HUDEP-2 (cell line): ENCODE measurements at regions not wholly inside any gene's neighbourhood (a gene's known extent, or its start where the extent isn't known, plus 50 kb on each side); places are given as distances from the start of the nearest gene placed in this dataset.

Experiments
- DNase-seq, 76 experiments: peaks; one replicate each; lab custom pipeline; 2025; ENCODE audit not compliant: unreplicated experiment in 76 of 76; lab: John Stamatoyannopoulos, UW

- no peak for DNase-seq
Observed at GRCh38 chr5:5665225-5666075, 243.0 kb downstream of the ICE1 start.

GRCh38 chr5:5658889-5659465 is 236.5 kb downstream of the ICE1 start:
- DNase-seq = no peak

- no peak for DNase-seq
Observed at GRCh38 chr5:5658226-5658625, 235.7 kb downstream of the ICE1 start.

- no peak for DNase-seq
Observed at GRCh38 chr5:5652181-5652580, 229.7 kb downstream of the ICE1 start.

GRCh38 chr5:5650949-5651348 is 228.5 kb downstream of the ICE1 start:
- DNase-seq = no peak

- no peak for DNase-seq
Observed at GRCh38 chr5:5650242-5650641, 227.8 kb downstream of the ICE1 start.

GRCh38 chr5:5649641-5650040 is 227.2 kb downstream of the ICE1 start:
- peak in 1 of 76 experiments; percentile 1 for DNase-seq

GRCh38 chr5:5648694-5649093 is 226.2 kb downstream of the ICE1 start:
- no peak for DNase-seq

- DNase-seq = no peak
Observed at GRCh38 chr5:5645891-5646290, 223.4 kb downstream of the ICE1 start.

- DNase-seq = no peak
Observed at GRCh38 chr5:5645198-5645597, 222.7 kb downstream of the ICE1 start.

- DNase-seq = no peak
Observed at GRCh38 chr5:5644249-5644648, 221.8 kb downstream of the ICE1 start.

GRCh38 chr5:5643481-5643880 is 221.0 kb downstream of the ICE1 start:
- no peak for DNase-seq

- DNase-seq = no peak
Observed at GRCh38 chr5:5638211-5638610, 215.7 kb downstream of the ICE1 start.

- DNase-seq = no peak
Observed at GRCh38 chr5:5637173-5637572, 214.7 kb downstream of the ICE1 start.

GRCh38 chr5:5634817-5635216 is 212.3 kb downstream of the ICE1 start:
- DNase-seq = no peak

- DNase-seq = no peak
Observed at GRCh38 chr5:5633579-5633978, 211.1 kb downstream of the ICE1 start.

- no peak for DNase-seq
Observed at GRCh38 chr5:5632678-5633077, 210.2 kb downstream of the ICE1 start.

GRCh38 chr5:5629607-5629978 is 207.1 kb downstream of the ICE1 start:
- DNase-seq = no peak

GRCh38 chr5:5628866-5629606 is 206.6 kb downstream of the ICE1 start:
- DNase-seq = no peak

GRCh38 chr5:5626412-5626811 is 203.9 kb downstream of the ICE1 start:
- DNase-seq = no peak

- DNase-seq = no peak
Observed at GRCh38 chr5:5625491-5625890, 203.0 kb downstream of the ICE1 start.

GRCh38 chr5:5623397-5623796 is 200.9 kb downstream of the ICE1 start:
- no peak for DNase-seq
